ENCODE measurements at regions not wholly inside any gene's neighbourhood (a gene's known extent, or its start where the extent isn't known, plus 50 kb on each side); places are given as distances from the start of the nearest gene placed in this dataset.

DNA sequence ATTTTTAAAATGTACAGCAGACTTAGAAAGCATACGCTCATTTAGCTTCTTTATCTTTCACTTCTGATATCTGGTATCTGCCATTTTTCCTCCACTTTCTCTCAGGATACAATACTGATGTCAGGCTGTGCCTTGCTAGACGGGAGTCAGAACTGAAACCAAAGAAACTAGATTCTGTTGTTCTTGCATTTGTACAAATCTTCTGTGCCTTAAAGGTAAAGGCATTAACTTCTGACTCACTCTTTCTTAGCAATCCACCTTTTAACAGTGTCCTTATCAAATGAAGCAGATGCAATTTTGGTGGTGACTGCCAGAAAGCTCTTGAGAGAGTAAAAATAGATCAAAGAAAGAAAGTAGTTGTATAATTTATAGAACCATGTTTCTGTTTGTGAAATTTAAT lies 370.4 kb downstream of the PCDH20 start:
- H3K36me3 ChIP-seq (ENCODE audit: control insufficient read depth, insufficient read depth, low read length): no peaks in the 10 kb centered on the region
- no peak overlapping the region for H3K4me3 ChIP-seq (replicated peaks; ENCODE audit: low read depth, low read length)
- no peak for DNase-seq (ENCODE audit: extremely low read depth, insufficient read length)
- TF ChIP-seq, protein P1, sequence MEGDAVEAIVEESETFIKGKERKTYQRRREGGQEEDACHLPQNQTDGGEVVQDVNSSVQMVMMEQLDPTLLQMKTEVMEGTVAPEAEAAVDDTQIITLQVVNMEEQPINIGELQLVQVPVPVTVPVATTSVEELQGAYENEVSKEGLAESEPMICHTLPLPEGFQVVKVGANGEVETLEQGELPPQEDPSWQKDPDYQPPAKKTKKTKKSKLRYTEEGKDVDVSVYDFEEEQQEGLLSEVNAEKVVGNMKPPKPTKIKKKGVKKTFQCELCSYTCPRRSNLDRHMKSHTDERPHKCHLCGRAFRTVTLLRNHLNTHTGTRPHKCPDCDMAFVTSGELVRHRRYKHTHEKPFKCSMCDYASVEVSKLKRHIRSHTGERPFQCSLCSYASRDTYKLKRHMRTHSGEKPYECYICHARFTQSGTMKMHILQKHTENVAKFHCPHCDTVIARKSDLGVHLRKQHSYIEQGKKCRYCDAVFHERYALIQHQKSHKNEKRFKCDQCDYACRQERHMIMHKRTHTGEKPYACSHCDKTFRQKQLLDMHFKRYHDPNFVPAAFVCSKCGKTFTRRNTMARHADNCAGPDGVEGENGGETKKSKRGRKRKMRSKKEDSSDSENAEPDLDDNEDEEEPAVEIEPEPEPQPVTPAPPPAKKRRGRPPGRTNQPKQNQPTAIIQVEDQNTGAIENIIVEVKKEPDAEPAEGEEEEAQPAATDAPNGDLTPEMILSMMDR (IDR thresholded peaks at IDR 0.05; ENCODE audit: insufficient read depth, low read length, poor library complexity, severe bottlenecking): no peak
- no peaks in the 10 kb centered on the region for H3K27me3 ChIP-seq (replicated peaks; ENCODE audit: control insufficient read depth, insufficient read depth, low read length)

DNA sequence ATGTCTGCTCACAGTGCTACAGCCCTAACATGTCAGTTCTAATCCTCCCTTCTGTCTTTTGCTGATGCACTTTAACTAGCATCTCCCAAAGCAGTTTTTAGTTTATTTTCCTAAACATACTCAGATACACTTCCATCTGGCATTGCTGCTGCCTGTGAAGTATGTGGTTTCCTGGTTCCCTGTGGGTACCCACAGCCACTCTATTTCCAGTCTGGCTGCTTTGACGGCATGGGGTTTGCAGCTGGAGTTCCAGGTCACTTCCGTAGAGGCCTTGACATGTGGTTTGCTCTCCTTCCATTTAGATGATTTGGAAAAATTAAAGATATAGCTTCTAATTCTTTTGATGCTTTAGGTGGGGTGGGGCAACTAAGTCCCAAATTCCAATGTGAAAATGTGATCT lies 375.5 kb downstream of the PCDH20 start:
- DNase-seq (ENCODE audit: extremely low read depth, insufficient read length): no peak
- TF ChIP-seq, protein P1 (IDR thresholded peaks at IDR 0.05; ENCODE audit: insufficient read depth, low read length, poor library complexity, severe bottlenecking): no peak
- no peaks in the 10 kb centered on the region for H3K27me3 ChIP-seq (replicated peaks; ENCODE audit: control insufficient read depth, insufficient read depth, low read length)
- H3K36me3 ChIP-seq (ENCODE audit: control insufficient read depth, insufficient read depth, low read length): no peaks in the 10 kb centered on the region
- H3K4me3 ChIP-seq (replicated peaks; ENCODE audit: low read depth, low read length): no peak overlapping the region

GRCh38 chr13:61039302-61039701 lies 376.3 kb downstream of the PCDH20 start:
- H3K36me3 ChIP-seq (ENCODE audit: control insufficient read depth, insufficient read depth, low read length): no peaks in the 10 kb centered on the region
- DNase-seq (ENCODE audit: extremely low read depth, insufficient read length): no peak
- TF ChIP-seq, protein P1 (IDR thresholded peaks at IDR 0.05; ENCODE audit: insufficient read depth, low read length, poor library complexity, severe bottlenecking): no peak
- no peaks in the 10 kb centered on the region for H3K27me3 ChIP-seq (replicated peaks; ENCODE audit: control insufficient read depth, insufficient read depth, low read length)
- H3K4me3 ChIP-seq (replicated peaks; ENCODE audit: low read depth, low read length): no peak overlapping the region

DNA sequence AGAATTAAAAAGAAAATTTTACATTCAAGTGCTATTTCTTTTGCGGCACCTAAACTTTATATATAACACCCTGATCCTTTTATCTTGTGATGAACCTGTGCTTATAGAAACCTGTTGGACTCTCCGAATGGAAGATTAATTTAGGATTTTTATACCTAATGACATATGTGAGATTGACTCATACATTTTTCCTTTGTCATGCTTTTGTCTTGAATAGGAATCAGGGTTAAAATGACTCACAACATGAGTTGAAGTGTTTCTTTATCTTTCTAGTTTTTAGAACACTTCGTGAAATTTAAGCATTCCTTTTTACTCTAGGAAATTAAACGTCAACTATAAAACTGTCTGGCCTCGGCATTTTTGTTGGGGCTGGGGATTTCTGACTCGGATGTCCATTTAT lies 378.9 kb downstream of the PCDH20 start:
- no peak for DNase-seq (ENCODE audit: extremely low read depth, insufficient read length)
- no peak overlapping the region for H3K4me3 ChIP-seq (replicated peaks; ENCODE audit: low read depth, low read length)
- H3K27me3 ChIP-seq (replicated peaks; ENCODE audit: control insufficient read depth, insufficient read depth, low read length): no peaks in the 10 kb centered on the region
- no peaks in the 10 kb centered on the region for H3K36me3 ChIP-seq (ENCODE audit: control insufficient read depth, insufficient read depth, low read length)
- TF ChIP-seq, protein P1 (IDR thresholded peaks at IDR 0.05; ENCODE audit: insufficient read depth, low read length, poor library complexity, severe bottlenecking): no peak

GRCh38 chr13:61030445-61030844 lies 385.2 kb downstream of the PCDH20 start:
- Histone ChIP-seq H3K4me3 (replicated peaks; ENCODE audit: low read depth, low read length) (no peak overlapping the region), H3K36me3 (ENCODE audit: control insufficient read depth, insufficient read depth, low read length) (no peaks in the 10 kb centered on the region), H3K27me3 (replicated peaks; ENCODE audit: control insufficient read depth, insufficient read depth, low read length) (no peaks in the 10 kb centered on the region)
- no peak for DNase-seq (ENCODE audit: extremely low read depth, insufficient read length)
- TF ChIP-seq, protein P1 (IDR thresholded peaks at IDR 0.05; ENCODE audit: insufficient read depth, low read length, poor library complexity, severe bottlenecking): no peak

DNA sequence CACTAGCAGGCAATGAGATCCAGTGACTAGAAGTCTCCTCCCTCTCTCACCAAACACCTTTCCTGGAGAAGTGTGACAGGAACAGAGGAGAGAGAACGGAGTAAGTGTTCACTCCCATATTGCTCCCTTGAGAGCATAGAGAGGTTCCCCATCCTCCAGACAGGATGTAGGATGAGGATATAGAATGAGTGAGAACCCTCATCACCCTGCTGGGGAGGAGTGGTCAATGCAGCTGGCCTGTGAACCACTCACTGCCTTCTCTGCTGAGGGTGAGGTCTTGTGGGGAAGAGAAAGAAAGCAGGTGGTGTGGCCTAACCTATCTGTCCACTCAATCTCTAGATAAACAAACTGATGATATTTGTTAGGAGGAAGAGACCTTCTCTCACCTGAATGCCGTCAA lies 386.6 kb downstream of the PCDH20 start:
- TF ChIP-seq, protein P1 (IDR thresholded peaks at IDR 0.05; ENCODE audit: insufficient read depth, low read length, poor library complexity, severe bottlenecking): no peak
- H3K27me3 ChIP-seq (replicated peaks; ENCODE audit: control insufficient read depth, insufficient read depth, low read length): no peaks in the 10 kb centered on the region
- no peak overlapping the region for H3K4me3 ChIP-seq (replicated peaks; ENCODE audit: low read depth, low read length)
- no peaks in the 10 kb centered on the region for H3K36me3 ChIP-seq (ENCODE audit: control insufficient read depth, insufficient read depth, low read length)
- DNase-seq (ENCODE audit: extremely low read depth, insufficient read length): no peak
